ENCODE measurements at regions not wholly inside any gene's neighbourhood (a gene's known extent, or its start where the extent isn't known, plus 50 kb on each side); places are given as distances from the start of the nearest gene placed in this dataset.

- no peak for TF ChIP-seq GATA2 (IDR thresholded peaks at IDR 0.05; ENCODE audit: low read depth, low read length)
- TF ChIP-seq GATA3 (IDR thresholded peaks at IDR 0.05; ENCODE audit: low read depth, low read length): no peak
These were observed 105.6 kb upstream of the STK17B start for GRCh38 chr2:196277002-196277401.

DNA sequence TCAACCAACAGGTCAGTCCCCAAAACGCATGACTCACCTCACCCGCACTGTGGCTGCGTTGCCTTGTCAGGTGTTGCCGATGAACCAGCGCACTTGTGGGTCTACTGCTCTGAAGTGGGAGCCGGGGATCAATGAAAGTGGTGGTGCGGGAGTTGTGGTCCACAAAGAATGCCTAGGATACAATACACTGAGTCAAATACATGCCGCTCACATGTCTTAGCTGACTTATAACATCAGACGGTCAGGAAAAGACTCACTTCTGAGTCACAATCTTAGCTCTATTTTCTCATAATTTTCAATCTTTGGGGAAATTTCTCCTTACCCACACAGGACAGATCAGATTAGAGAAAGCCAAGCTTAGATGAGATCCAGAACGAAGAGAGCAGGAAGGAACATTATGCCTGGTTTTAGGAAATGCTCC, 107.1 kb upstream of the STK17B start:
- no peak for TF ChIP-seq GATA2 (IDR thresholded peaks at IDR 0.05; ENCODE audit: low read depth, low read length)
- no peak for TF ChIP-seq GATA3 (IDR thresholded peaks at IDR 0.05; ENCODE audit: low read depth, low read length)

- TF ChIP-seq GATA3 (IDR thresholded peaks at IDR 0.05; ENCODE audit: low read depth, low read length) (no peak), GATA2 (IDR thresholded peaks at IDR 0.05; ENCODE audit: low read depth, low read length) (no peak)
These were observed 108.2 kb upstream of the STK17B start for GRCh38 chr2:196279541-196279940.

DNA sequence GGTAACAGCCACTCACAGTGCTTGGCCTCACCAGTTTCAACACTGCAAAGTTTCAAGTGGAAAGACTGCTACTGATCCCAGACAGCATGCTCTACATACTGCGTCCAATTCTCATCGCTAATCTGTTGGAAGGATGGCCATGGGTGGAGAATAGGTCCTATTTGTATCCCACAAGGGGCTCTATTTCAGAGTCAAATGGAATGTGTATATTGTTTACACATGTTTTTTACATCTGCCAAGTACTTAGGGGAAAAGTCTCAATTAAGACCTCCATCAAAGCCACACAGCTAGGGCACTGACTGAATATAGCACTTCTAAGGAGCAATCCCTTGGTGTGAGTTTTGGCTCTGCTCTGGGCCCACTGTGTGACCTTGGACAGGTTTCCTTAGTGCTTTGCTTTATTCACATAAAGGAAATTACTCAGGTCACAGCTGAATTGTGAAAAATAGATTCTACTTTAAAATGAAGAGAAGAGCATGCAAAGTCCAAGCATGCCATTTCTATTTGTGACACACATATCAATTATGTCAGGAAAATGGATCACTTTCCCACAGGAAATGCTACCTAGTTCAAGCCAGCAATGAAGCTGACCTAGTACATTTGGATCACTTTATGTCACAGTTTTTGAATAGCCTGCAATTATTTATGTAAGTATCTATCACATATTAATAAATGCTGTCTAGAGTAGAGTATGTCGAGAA, 112.9 kb upstream of the STK17B start:
- no peak for TF ChIP-seq GATA2 (IDR thresholded peaks at IDR 0.05; ENCODE audit: low read depth, low read length)
- TF ChIP-seq GATA3 (IDR thresholded peaks at IDR 0.05; ENCODE audit: low read depth, low read length): no peak

GRCh38 chr2:196284866-196285557, 113.6 kb upstream of the STK17B start:
- no peak for TF ChIP-seq GATA3 (IDR thresholded peaks at IDR 0.05; ENCODE audit: low read depth, low read length)
- no peak for TF ChIP-seq GATA2 (IDR thresholded peaks at IDR 0.05; ENCODE audit: low read depth, low read length)

DNA sequence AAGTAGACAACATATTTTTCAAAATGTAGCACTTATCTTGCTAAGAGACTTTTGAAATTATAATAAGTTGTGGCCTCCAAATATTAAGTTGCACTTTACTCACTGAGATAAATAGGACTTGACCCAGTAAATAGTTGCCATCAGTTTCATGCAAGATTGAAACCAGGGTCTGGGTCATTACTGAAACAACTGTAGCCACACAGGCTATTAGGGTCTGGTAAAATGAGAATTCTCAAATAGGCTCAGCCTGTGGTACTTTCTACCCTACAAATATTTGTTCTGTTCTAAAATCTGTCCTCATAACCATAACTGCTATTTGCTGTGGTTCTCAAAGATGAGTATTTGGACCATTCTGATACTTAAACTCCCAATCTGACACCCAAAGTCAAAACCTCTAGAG, 115.4 kb upstream of the STK17B start:
- TF ChIP-seq GATA2 (IDR thresholded peaks at IDR 0.05; ENCODE audit: low read depth, low read length) (no peak), GATA3 (IDR thresholded peaks at IDR 0.05; ENCODE audit: low read depth, low read length) (no peak)

DNA sequence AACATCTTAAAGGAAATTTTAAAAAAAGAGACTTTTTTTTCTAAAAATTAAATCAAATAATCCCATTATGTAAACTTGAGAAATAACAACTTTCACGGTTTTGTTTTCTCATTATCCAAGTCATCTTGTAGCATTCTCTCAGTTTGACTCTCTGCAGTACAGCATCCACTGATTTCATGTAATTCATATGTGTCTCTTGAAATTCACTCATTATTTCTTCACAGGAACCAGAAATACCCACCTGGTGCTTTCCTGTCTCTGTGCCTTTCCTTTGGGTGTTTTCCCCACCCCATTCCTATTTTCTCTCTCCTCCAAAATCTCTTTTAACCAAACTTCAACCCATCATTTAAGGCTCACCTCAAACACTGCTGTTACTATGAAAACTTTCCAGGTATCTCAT, 116.1 kb upstream of the STK17B start:
- TF ChIP-seq GATA3 (IDR thresholded peaks at IDR 0.05; ENCODE audit: low read depth, low read length): no peak
- no peak for TF ChIP-seq GATA2 (IDR thresholded peaks at IDR 0.05; ENCODE audit: low read depth, low read length)

DNA sequence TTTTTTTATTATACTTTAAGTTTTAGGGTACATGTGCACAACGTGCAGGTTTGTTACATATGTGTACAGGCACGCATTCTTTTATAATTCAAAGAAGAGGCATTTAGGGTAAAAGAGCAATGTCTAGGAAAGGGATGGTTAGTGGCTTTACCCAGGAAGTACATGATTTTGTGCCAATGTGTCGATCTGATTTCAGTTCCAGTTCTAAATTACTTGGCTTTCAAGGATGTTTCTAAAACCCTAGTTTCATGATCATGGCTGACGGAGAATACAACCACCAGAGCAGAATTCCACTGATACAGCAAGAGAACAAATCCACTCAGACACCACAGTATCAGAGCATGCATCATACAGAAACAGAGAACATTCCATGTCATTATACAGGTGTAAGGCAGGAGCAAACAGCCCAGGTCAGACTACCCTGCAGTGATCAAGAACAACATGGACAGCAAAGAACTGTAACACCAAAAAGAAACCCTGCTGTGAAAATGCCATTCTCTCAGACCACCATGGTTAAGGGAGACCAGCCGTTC, 116.7 kb upstream of the STK17B start:
- TF ChIP-seq GATA3 (IDR thresholded peaks at IDR 0.05; ENCODE audit: low read depth, low read length) (no peak), GATA2 (IDR thresholded peaks at IDR 0.05; ENCODE audit: low read depth, low read length) (no peak)

DNA sequence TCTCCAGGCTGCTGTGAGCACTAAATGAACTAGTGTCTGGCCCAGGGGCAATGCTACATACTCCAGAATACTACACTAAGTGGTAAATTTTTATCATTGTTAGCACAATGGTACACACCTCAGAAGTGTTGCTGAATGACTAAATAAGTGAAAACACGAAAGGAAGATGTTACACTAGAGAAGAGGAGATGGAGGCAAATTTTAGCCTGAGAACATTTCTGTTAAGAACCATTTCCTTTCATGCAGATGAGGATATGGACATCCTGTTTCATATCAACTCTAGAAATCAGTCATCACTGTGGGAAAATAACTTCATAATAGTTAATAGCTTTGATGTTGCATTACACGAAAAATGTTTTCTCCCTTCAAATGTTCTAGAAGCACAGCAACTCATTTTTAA, 117.6 kb upstream of the STK17B start:
- TF ChIP-seq GATA2 (IDR thresholded peaks at IDR 0.05; ENCODE audit: low read depth, low read length): no peak
- TF ChIP-seq GATA3 (IDR thresholded peaks at IDR 0.05; ENCODE audit: low read depth, low read length): no peak

GRCh38 chr2:196290136-196290535, 118.8 kb upstream of the STK17B start:
- no peak for TF ChIP-seq GATA3 (IDR thresholded peaks at IDR 0.05; ENCODE audit: low read depth, low read length)

DNA sequence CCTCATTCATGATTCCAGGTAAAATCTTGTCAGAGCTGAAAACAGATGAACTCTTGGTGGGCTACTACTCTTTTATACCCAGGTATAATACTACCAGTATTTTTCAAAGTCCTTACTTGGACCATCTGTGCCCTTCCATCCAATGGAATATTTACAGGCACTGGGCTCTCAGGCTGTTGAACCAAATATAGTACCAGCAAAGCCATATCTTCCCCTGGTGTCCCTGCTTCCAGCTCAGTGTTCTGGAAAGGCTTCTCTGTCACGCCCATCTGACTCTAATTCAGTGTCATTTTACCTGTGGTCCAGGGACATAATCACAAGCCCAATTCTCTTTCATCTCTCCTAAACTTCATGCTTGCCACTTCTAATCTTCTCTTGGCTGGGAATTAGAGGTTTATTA, 119.2 kb upstream of the STK17B start:
- TF ChIP-seq GATA3 (IDR thresholded peaks at IDR 0.05; ENCODE audit: low read depth, low read length) (no peak), GATA2 (IDR thresholded peaks at IDR 0.05; ENCODE audit: low read depth, low read length) (no peak)

DNA sequence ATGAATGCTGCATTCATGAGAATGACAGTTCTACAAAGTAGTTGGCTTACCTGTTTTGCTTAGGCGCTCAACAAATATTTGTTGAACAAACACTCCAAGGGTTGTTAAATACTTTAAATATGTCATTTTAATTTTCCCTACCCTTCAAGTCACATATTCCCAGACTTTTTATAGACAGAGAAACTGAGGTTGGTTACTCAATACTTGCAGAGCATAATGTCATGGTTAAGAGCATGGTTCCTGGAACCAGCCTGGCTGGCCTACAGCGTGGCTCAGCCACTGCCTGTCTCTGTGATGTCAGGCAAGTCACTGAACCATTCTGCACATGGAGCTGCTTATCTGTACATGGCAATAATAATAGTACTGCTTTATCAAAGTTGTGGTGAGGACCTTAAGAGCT, 120.0 kb upstream of the STK17B start:
- no peak for TF ChIP-seq GATA2 (IDR thresholded peaks at IDR 0.05; ENCODE audit: low read depth, low read length)
- no peak for TF ChIP-seq GATA3 (IDR thresholded peaks at IDR 0.05; ENCODE audit: low read depth, low read length)

DNA sequence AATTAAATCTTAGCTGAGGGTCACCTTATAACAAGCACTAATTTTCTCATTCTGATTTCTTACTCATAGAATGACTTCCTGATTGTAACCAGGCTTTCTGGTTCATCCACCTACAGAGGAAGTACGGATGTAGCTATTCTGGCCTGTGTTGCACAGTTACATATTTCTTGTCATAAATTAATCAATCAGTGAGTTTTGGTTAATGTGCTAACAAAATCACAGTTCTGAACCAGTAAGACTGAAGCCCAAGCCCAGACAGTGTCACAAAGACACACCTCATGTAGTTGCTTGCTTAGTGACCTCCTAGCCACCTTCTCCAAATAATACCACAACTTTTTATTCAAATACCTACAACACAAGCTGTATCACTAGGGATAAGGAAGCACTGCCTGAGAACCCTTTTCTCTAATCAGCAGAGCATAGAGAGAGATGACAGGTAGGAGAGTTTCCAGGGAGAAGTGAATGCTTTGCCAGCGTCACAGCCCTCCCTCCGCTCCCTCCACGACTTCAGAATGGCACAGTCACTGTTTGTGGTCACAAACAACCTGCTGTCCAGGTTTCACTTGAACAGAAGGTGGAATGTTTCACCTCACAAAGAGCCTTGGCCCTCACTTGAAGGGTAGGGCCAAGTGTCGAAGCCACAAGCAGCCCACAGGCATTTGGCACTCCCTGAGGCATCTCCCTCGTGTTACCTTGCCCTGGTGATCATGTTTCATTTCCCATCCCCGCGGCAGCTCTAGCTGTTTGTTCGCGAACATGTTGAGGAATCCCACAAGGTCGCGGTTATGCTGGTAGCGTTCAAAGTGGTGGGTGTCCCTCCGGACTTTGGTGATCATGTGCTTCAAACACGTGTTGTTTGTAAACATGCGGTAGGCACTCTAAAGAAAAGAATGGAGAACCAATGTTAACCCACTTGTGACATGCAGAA, 120.8 kb upstream of the STK17B start:
- TF ChIP-seq GATA2 (IDR thresholded peaks at IDR 0.05; ENCODE audit: low read depth, low read length): no peak
- no peak for TF ChIP-seq GATA3 (IDR thresholded peaks at IDR 0.05; ENCODE audit: low read depth, low read length)

All from SH-SY5Y (cell line).